Esophagus muscularis mucosa (tissue), 4 donors: ENCODE measurements at regions not wholly inside any gene's neighbourhood (a gene's known extent, or its start where the extent isn't known, plus 50 kb on each side); places are given as distances from the start of the nearest gene placed in this dataset.

Experiments
- EP300 ChIP-seq: sonication (generic); formaldehyde crosslinking; IDR thresholded peaks from one replicate; pipeline ENCODE4 v1.6.1; 2017; ENCODE audit warnings: antibody characterized with exemption
- POLR2A ChIP-seq: fragments of 450-650 bp; IDR thresholded peaks from one replicate; pipeline ENCODE4 v1.6.1; 2017; ENCODE audit warnings: antibody characterized with exemption, moderate library complexity, mild to moderate bottlenecking, low read depth
- POLR2AphosphoS5 ChIP-seq, 2 donors: sonication (generic); formaldehyde crosslinking; IDR thresholded peaks; one replicate each; pipeline ENCODE4 v1.6.1; 2017; ENCODE audit warnings: antibody characterized with exemption in 2 of 2
- TF ChIP-seq, protein P1 (sequence below), 3 experiments: fragments of 200-600 bp in 2 of 3; fragments of 450-650 bp in 1 of 3; sonication (generic) in 2 of 3; IDR thresholded peaks; one replicate each; pipeline ENCODE4 v1.5.1; 2017 to 2019; ENCODE audit warnings: antibody characterized with exemption in 3 of 3, mild to moderate bottlenecking in 2 of 3, moderate library complexity in 1 of 3

DNA sequence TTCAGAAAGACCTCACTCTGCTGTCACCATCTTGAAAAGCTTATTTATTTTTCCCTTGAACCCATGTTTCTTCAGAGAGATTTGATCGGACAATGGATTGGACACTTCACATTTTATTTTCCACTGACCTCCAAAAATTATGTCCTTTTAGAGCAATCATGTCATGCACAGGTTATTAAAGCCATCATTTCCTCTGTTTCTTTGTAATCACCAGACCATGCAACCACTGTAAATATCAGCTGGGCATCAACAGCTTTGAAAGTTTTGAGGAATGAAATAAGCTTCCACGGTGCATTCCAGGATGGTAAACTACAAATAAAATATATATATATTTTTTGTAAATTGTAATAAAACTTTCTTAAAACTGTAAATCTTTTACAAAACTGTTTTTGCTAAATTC lies 144.1 kb upstream of the ADAMTS5 start:
- TF ChIP-seq, protein P1, sequence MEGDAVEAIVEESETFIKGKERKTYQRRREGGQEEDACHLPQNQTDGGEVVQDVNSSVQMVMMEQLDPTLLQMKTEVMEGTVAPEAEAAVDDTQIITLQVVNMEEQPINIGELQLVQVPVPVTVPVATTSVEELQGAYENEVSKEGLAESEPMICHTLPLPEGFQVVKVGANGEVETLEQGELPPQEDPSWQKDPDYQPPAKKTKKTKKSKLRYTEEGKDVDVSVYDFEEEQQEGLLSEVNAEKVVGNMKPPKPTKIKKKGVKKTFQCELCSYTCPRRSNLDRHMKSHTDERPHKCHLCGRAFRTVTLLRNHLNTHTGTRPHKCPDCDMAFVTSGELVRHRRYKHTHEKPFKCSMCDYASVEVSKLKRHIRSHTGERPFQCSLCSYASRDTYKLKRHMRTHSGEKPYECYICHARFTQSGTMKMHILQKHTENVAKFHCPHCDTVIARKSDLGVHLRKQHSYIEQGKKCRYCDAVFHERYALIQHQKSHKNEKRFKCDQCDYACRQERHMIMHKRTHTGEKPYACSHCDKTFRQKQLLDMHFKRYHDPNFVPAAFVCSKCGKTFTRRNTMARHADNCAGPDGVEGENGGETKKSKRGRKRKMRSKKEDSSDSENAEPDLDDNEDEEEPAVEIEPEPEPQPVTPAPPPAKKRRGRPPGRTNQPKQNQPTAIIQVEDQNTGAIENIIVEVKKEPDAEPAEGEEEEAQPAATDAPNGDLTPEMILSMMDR (IDR thresholded peaks at IDR 0.05), result no peak
- no peak for TF ChIP-seq POLR2AphosphoS5 (IDR thresholded peaks at IDR 0.05)
- no peak for TF ChIP-seq POLR2A
- TF ChIP-seq EP300, result no peak
